ENCODE measurements at regions not wholly inside any gene's neighbourhood (a gene's known extent, or its start where the extent isn't known, plus 50 kb on each side); places are given as distances from the start of the nearest gene placed in this dataset.

DNA sequence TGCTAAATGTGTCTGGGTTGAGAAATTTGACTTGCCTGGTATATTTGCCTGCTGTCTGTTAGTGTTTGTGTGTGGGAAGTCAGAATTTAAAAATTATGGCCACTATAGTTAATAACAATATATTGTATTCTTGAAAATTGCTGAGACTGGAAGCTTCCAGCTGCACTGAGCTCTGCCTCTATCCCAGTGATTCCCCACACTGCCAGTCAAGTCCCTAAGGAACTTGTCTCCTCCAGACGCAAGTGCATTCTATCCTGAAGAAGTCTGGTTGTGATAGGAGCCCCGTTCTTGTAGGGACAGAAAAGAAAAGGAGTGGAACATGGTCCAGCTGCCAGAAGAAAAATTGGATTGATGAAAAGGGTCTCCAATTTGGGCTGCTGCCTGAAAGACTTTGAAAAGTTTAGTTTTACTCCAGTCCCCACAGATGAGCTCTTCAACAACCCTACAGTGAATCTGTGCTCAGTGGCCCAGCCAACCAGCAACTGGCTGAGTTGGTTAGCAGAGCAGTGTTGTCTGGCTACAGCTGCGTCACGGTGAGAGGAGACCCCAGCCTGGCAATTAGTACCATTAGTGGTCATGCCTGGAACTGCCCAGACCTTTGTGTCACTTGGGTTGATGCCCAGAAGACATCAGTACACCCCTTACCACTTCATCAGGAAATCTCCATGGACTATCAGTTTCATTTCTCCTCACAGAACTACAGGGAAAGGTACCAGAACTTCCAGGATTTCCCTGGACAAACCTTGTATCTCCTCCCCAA lies 183.1 kb upstream of the MCHR2 start:
- DNase-seq = no peak

GRCh38 chr6:100176311-100176950 lies 182.4 kb upstream of the MCHR2 start:
- peak; percentile 32 for DNase-seq

DNA sequence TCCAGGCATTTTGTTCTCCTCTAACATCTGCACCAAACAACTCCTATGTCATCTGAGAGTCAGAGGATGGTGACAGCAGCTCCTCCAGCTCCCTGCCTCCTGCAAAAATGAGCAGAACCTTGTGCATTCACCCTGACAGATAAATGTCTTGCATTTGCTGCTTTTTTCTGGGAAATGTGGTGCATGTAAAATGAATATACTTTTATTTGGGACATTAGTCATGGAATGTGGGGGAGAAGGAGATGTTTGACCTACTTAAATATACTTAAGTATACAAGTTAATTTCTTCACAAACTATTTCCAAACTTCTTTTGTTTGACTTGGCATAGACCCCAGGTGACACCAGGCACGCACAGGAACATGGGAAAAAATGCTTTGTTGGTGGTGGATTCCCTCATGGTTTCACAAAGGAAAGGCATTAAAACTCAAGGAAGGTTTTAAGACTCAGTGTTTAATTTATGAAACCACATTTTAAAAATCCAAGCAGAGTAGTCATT lies 181.8 kb upstream of the MCHR2 start:
- DNase-seq = peak; percentile 73

- DNase-seq = no peak
Measured at GRCh38 chr6:100173211-100173610, 179.2 kb upstream of the MCHR2 start.

GRCh38 chr6:100172322-100172713 lies 178.3 kb upstream of the MCHR2 start:
- no peak for DNase-seq

DNA sequence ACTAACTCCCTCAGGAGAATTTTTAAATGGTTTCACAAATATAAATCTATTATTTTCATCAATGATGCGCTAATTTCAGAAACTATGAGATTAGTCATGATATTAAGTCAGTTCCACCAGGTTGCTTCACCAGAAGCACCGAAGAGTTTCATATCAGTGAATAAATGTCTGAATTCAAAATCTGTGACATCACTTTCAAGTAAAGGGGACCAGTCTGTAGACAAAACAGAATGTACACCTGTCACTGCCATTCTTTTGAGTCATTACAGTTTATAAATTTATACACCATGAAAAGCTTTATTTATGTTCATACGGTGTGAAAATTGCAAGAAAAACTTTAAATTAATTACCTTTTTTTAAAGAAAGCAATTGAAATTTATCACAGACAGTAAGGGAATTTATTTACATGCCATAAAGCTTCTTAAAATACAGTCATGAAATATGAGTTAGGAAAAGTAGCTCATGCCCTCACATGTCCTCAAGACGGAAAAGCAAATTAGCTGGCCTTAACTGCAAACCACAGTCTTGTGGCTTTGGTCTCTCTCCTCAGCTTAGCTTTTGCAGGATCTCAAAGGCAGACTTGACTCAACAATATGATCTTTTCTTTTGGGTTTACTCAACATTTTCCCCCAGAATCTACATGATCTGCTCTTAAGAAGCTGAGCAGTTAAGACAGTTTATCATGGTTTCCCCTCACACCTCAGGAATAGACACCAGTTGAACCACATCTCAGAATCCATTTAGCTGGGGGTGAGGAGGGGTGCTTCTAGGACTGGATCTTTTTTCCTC lies 177.7 kb upstream of the MCHR2 start:
- DNase-seq = no peak

- no peak for DNase-seq
Measured at GRCh38 chr6:100168148-100168547, 174.1 kb upstream of the MCHR2 start.

DNA sequence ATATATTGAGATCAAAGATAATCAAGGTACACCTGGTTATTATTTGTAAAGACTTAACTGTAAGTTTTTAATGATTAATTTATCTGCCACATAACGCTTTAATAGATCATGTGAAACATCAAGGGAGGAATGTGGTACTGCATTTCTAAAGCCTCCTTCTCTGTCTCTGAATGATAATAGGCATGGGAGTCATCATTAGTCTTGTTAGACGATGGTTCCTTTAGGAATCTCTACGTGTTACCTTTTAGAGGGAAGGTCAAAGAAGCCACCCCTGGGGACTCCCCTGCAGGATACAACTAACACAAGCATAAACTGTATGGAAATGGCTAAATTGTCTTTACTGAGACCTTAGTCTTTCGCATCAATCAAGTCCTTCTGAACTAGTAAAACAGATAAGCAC lies 173.6 kb upstream of the MCHR2 start:
- no peak for DNase-seq

DNA sequence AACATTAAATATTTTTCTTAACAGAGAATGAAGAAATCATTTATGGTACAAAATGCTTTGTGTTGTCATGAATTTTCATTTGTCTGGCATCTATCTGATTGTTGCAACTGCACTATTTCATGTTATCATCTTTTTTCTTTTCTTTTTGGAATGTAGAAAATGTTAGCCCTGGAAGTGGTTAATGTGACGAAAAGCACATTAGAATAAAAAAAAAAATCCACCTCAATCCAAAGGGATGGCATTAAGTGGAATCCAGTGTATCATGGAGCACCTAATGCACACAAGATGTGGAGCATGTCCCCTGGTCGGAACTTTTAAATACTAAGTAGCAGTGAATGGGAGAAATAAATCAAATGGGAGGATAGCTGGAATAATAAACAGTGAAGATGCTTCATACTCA lies 172.9 kb upstream of the MCHR2 start:
- no peak for DNase-seq

DNA sequence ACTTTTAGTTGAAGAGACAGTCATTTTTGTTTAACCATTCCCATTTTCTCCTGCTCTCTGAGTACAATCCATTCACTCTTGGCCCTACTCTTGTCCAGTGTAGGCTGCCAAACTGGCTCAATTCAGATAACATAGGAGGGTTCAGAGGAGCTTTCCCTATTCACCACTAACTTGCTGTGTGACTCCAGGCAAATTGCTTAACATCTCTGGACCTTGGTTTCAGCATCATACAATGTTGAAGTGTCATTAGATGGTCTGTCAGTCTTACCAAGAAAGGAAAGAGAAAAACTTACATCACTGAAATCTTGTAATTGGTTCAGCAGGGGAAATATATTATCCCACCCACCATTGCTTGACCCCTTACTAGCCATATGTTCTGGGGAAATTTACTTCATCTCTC lies 171.4 kb upstream of the MCHR2 start:
- DNase-seq = no peak

DNA sequence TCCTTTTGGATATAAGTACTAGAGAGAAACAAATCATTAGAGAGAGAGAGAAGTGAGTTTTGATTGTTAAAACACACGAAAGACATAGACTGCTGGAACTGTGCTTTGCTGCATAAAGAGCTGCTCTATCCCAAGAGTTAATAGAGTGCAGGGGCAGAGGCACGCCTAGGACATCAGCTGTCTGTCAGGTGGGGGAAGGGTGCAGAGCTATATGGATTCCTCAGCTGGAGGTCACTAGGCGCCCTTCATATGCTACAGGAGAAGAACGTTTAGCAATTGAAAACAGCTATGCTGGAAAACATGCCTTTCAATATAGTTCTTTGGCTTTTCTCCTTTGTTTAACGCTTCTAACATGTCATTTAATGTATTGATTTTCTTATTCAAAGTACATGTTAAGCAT lies 169.0 kb upstream of the MCHR2 start:
- DNase-seq = no peak

DNA sequence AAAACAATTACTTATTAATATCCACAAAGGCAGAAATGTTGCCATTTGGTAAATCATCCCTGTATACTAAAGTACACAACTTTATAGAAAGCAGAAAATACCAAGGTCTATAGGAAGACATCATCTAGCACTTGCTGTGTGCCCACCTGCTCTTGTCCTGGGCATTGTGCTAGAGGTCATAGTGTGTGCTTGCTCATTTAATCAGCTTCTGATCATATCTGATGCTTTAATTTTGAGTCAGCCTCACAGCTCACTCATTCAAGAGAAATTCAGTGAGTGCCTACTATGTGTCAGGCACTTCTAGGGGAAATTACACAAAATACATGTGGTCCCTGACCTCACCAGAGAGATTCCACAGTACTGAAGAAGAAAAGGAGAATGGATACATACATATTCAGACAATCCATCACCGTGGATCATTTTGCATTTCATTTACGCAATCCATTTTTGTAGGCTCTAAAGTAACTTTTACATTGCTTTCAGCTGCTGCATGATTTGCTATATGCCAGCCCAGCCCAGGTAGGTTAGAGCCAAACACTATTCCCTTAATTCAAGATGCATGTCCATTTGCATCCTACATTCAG lies 167.9 kb upstream of the MCHR2 start:
- no peak for DNase-seq

GRCh38 chr6:100160930-100161329 lies 166.9 kb upstream of the MCHR2 start:
- no peak for DNase-seq

DNA sequence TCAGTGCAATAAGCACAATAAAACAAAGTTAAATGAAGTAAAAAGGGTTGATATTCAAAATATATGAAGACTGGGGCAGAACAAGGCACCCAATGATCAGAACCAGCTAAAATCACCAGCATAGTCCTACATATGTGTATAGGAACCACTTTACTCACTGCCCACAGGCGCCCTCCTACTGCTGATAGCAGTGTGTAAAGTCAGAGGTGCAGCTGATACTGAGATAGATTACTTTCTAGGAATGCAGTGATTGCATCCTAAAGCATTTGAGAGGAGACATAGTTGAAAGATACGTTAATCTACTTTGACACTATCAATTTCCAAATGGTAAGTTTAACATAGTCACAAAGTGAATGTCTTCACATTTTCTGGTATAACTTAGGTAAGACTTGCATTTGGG lies 161.1 kb upstream of the MCHR2 start:
- peak; percentile 58 for DNase-seq

- DNase-seq = no peak
Measured at GRCh38 chr6:100153636-100154275, 159.7 kb upstream of the MCHR2 start.

DNA sequence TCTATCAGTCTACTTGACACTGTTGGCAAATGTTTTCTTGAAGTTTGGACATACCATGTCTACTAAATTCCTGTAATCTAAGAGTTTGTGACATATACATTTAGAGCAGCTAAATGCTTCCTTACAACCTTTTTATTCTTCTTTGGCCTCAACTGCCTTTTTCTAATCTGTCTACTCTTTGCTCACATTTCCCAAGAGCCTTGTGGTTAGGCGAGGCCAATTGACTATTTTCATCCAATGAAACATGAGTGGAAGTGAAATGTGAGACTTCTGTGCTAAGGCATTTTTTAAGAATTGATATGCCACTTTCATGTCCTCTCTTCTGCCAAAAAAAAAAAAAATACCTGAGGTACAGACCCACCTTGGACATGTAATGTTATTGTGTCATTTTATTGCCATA lies 158.2 kb upstream of the MCHR2 start:
- DNase-seq = no peak

DNA sequence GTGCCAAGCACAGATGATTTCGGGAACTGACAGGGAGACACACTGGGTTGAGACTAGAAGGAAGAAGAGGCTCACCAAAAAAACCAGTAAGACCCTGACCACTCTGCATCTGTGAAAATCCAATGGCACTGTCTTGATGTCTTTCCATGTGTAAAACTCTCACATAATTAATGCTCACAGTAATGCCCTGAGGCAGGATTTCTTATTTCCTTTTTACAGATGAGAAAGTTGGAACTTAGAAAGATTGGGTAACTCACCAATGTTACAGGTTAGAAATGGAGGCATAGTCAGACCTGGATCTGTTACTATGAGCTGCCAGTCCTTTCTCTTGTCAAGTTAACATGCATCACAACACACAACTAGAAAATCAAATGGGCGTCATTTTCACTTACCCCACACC lies 151.0 kb upstream of the MCHR2 start:
- DNase-seq = no peak

GRCh38 chr6:100138346-100139022 lies 144.5 kb upstream of the MCHR2 start:
- no peak for DNase-seq

DNA sequence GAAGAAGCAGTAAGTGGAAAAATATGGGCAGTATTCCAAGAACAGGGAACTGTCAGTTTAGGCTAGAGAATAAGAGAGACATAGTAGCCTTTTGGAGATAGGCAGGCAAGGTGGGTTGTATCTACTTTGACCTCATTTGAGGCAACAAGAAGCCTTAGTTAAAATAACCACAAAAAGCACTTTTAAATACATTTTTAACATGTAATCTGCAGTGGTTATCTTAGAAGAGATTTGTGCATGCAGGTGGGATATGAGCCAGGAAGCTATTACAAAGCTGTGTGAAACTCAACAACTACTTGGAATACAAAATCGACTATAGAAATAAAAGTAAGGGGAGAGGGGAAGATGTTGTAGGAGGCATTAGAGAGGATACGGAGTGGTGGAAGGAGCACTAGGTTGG lies 143.7 kb upstream of the MCHR2 start:
- no peak for DNase-seq

DNA sequence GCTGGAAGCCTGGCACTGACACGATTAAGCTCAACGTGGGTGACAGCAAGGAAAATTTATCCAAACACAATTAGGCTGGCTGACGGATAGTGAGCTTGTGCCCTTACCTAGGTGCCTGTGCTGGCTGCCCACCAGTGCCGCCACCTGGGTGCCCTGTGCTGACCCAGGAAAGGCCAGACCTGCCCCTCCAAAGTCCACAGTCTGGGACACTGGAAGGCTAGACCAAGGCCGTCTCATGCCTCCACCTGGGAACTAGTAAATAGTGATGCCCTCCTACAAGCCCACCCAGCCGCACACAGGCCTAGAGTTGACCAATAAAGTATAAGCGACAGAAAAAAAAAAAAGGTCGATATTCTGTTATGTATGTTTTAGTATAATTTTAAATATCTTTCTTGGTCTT lies 142.6 kb upstream of the MCHR2 start:
- no peak for DNase-seq

- no peak for DNase-seq
Measured at GRCh38 chr6:100135977-100136376, 142.0 kb upstream of the MCHR2 start.

- DNase-seq = peak; percentile 50
Measured at GRCh38 chr6:100134703-100135102, 140.7 kb upstream of the MCHR2 start.

Measured in NCI-H226 (cell line).